ENCODE measurements at regions not wholly inside any gene's neighbourhood (a gene's known extent, or its start where the extent isn't known, plus 50 kb on each side); places are given as distances from the start of the nearest gene placed in this dataset.

GRCh38 chr12:46458500-46459102, 86.0 kb upstream of the SLC38A2 start:
- Histone ChIP-seq H3K36me3 (ENCODE audit: insufficient read depth, low read length) (no peaks in the 10 kb centered on the region), H3K9me3 (replicated peaks; ENCODE audit: low read length) (no peaks in the 10 kb centered on the region), H3K4me3 (ENCODE audit: low read length) (no peak overlapping the region), H3K27me3 (ENCODE audit: control insufficient read depth, insufficient read depth, low read length) (no peaks in the 10 kb centered on the region), H3K4me1 (ENCODE audit: control insufficient read depth, insufficient read depth, low read length) (peaks cover 55% of the 10 kb centered on the region), H3K4me2 (ENCODE audit: low read length) (no peak overlapping the region), H3K9ac (ENCODE audit: low read depth, low read length) (no peak overlapping the region)

- H3K4me3 ChIP-seq (ENCODE audit: low read length), result no peak overlapping the region
- no peaks in the 10 kb centered on the region for H3K36me3 ChIP-seq (ENCODE audit: insufficient read depth, low read length)
- no peak overlapping the region for H3K9ac ChIP-seq (ENCODE audit: low read depth, low read length)
- no peak overlapping the region for H3K4me2 ChIP-seq (ENCODE audit: low read length)
- H3K27me3 ChIP-seq (ENCODE audit: control insufficient read depth, insufficient read depth, low read length), result no peaks in the 10 kb centered on the region
- no peaks in the 10 kb centered on the region for H3K9me3 ChIP-seq (replicated peaks; ENCODE audit: low read length)
- peaks cover 62% of the 10 kb centered on the region for H3K4me1 ChIP-seq (ENCODE audit: control insufficient read depth, insufficient read depth, low read length)
These were observed 85.4 kb upstream of the SLC38A2 start for GRCh38 chr12:46457958-46458357.

- H3K4me1 ChIP-seq (ENCODE audit: control insufficient read depth, insufficient read depth, low read length), result peaks cover 67% of the 10 kb centered on the region
- H3K36me3 ChIP-seq (ENCODE audit: insufficient read depth, low read length), result no peaks in the 10 kb centered on the region
- no peak overlapping the region for H3K4me3 ChIP-seq (ENCODE audit: low read length)
- no peak overlapping the region for H3K9ac ChIP-seq (ENCODE audit: low read depth, low read length)
- no peaks in the 10 kb centered on the region for H3K9me3 ChIP-seq (replicated peaks; ENCODE audit: low read length)
- no peaks in the 10 kb centered on the region for H3K27me3 ChIP-seq (ENCODE audit: control insufficient read depth, insufficient read depth, low read length)
- no peak overlapping the region for H3K4me2 ChIP-seq (ENCODE audit: low read length)
These were observed 84.1 kb upstream of the SLC38A2 start for GRCh38 chr12:46456356-46457334.

- no peak overlapping the region for H3K4me2 ChIP-seq (ENCODE audit: low read length)
- peaks cover 63% of the 10 kb centered on the region for H3K4me1 ChIP-seq (ENCODE audit: control insufficient read depth, insufficient read depth, low read length)
- H3K27me3 ChIP-seq (ENCODE audit: control insufficient read depth, insufficient read depth, low read length), result no peaks in the 10 kb centered on the region
- H3K9ac ChIP-seq (ENCODE audit: low read depth, low read length), result no peak overlapping the region
- H3K4me3 ChIP-seq (ENCODE audit: low read length), result no peak overlapping the region
- no peaks in the 10 kb centered on the region for H3K9me3 ChIP-seq (replicated peaks; ENCODE audit: low read length)
- H3K36me3 ChIP-seq (ENCODE audit: insufficient read depth, low read length), result no peaks in the 10 kb centered on the region
These were observed 83.2 kb upstream of the SLC38A2 start for GRCh38 chr12:46455648-46456352.

- Histone ChIP-seq H3K4me2 (ENCODE audit: low read length) (no peak overlapping the region), H3K9me3 (replicated peaks; ENCODE audit: low read length) (no peaks in the 10 kb centered on the region), H3K27me3 (ENCODE audit: control insufficient read depth, insufficient read depth, low read length) (no peaks in the 10 kb centered on the region), H3K4me3 (ENCODE audit: low read length) (no peak overlapping the region), H3K4me1 (ENCODE audit: control insufficient read depth, insufficient read depth, low read length) (peaks cover 63% of the 10 kb centered on the region), H3K9ac (ENCODE audit: low read depth, low read length) (no peak overlapping the region), H3K36me3 (ENCODE audit: insufficient read depth, low read length) (no peaks in the 10 kb centered on the region)
These were observed 82.4 kb upstream of the SLC38A2 start for GRCh38 chr12:46454981-46455380.

- no peaks in the 10 kb centered on the region for H3K9me3 ChIP-seq (replicated peaks; ENCODE audit: low read length)
- H3K4me3 ChIP-seq (ENCODE audit: low read length), result no peak overlapping the region
- H3K36me3 ChIP-seq (ENCODE audit: insufficient read depth, low read length), result no peaks in the 10 kb centered on the region
- no peaks in the 10 kb centered on the region for H3K27me3 ChIP-seq (ENCODE audit: control insufficient read depth, insufficient read depth, low read length)
- peaks cover 53% of the 10 kb centered on the region for H3K4me1 ChIP-seq (ENCODE audit: control insufficient read depth, insufficient read depth, low read length)
- H3K4me2 ChIP-seq (ENCODE audit: low read length), result no peak overlapping the region
- peak overlapping the region; percentile 36 for H3K9ac ChIP-seq (ENCODE audit: low read depth, low read length)
These were observed 80.9 kb upstream of the SLC38A2 start for GRCh38 chr12:46453428-46453827.

- peak overlapping the region; percentile 27 for H3K4me2 ChIP-seq (ENCODE audit: low read length)
- H3K4me1 ChIP-seq (ENCODE audit: control insufficient read depth, insufficient read depth, low read length), result peaks cover 53% of the 10 kb centered on the region
- H3K4me3 ChIP-seq (ENCODE audit: low read length), result no peak overlapping the region
- H3K36me3 ChIP-seq (ENCODE audit: insufficient read depth, low read length), result no peaks in the 10 kb centered on the region
- H3K27me3 ChIP-seq (ENCODE audit: control insufficient read depth, insufficient read depth, low read length), result no peaks in the 10 kb centered on the region
- peak overlapping the region; percentile 36 for H3K9ac ChIP-seq (ENCODE audit: low read depth, low read length)
- H3K9me3 ChIP-seq (replicated peaks; ENCODE audit: low read length), result no peaks in the 10 kb centered on the region
These were observed 80.2 kb upstream of the SLC38A2 start for GRCh38 chr12:46452776-46453175.

- Histone ChIP-seq H3K4me3 (ENCODE audit: low read length) (no peak overlapping the region), H3K4me1 (ENCODE audit: control insufficient read depth, insufficient read depth, low read length) (peaks cover 53% of the 10 kb centered on the region), H3K9me3 (replicated peaks; ENCODE audit: low read length) (no peaks in the 10 kb centered on the region), H3K9ac (ENCODE audit: low read depth, low read length) (peak overlapping the region; percentile 40), H3K27me3 (ENCODE audit: control insufficient read depth, insufficient read depth, low read length) (no peaks in the 10 kb centered on the region), H3K4me2 (ENCODE audit: low read length) (peak overlapping the region; percentile 27), H3K36me3 (ENCODE audit: insufficient read depth, low read length) (no peaks in the 10 kb centered on the region)
These were observed 79.6 kb upstream of the SLC38A2 start for GRCh38 chr12:46452061-46452615.

GRCh38 chr12:46451276-46452021, 78.9 kb upstream of the SLC38A2 start:
- no peak overlapping the region for H3K4me2 ChIP-seq (ENCODE audit: low read length)
- H3K4me1 ChIP-seq (ENCODE audit: control insufficient read depth, insufficient read depth, low read length), result peaks cover 54% of the 10 kb centered on the region
- peak overlapping the region; percentile 40 for H3K9ac ChIP-seq (ENCODE audit: low read depth, low read length)
- no peaks in the 10 kb centered on the region for H3K36me3 ChIP-seq (ENCODE audit: insufficient read depth, low read length)
- H3K27me3 ChIP-seq (ENCODE audit: control insufficient read depth, insufficient read depth, low read length), result no peaks in the 10 kb centered on the region
- H3K9me3 ChIP-seq (replicated peaks; ENCODE audit: low read length), result no peaks in the 10 kb centered on the region
- H3K4me3 ChIP-seq (ENCODE audit: low read length), result no peak overlapping the region

- Histone ChIP-seq H3K9ac (ENCODE audit: low read depth, low read length) (no peak overlapping the region), H3K27me3 (ENCODE audit: control insufficient read depth, insufficient read depth, low read length) (no peaks in the 10 kb centered on the region), H3K9me3 (replicated peaks; ENCODE audit: low read length) (no peaks in the 10 kb centered on the region), H3K4me3 (ENCODE audit: low read length) (no peak overlapping the region), H3K4me1 (ENCODE audit: control insufficient read depth, insufficient read depth, low read length) (peaks cover 56% of the 10 kb centered on the region), H3K4me2 (ENCODE audit: low read length) (no peak overlapping the region), H3K36me3 (ENCODE audit: insufficient read depth, low read length) (no peaks in the 10 kb centered on the region)
These were observed 77.7 kb upstream of the SLC38A2 start for GRCh38 chr12:46450279-46450748.
